ENCODE measurements at regions not wholly inside any gene's neighbourhood (a gene's known extent, or its start where the extent isn't known, plus 50 kb on each side); places are given as distances from the start of the nearest gene placed in this dataset.
"Not testable (repeated sequence)": the region's sequence is repeated elsewhere in the genome, so short reads cannot be mapped to it uniquely, and the experiment has no call there.

DNA sequence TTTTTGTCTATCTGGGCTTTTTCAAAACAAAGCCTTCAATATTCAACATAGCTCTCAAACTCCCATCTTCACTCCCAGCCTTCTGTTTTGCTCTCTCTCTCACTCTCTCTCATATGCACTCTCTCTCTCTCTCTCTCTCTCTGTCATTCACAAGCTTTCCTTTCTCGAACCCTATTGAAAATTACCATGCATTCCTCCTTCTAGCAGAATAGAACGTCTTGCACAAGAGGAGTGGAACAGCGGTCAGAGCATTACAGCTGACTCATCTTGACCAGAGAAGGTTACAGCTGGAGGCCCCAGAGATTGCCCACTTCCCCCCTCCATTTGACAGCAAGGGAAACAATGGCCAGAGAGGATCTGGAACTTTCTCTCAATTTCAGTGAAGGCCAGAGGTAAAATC lies 51.0 kb upstream of the LIFR start:
- in situ Hi-C loops (cut with HindIII; ENCODE audit: low pct_unique_long_range_greater_than_20kb, low sequenced_read_pairs), result no loop called here
- no peak for DNase-seq (ENCODE audit: low read depth in 1 of 2, low spot score in 1 of 2)
- no peak for TF ChIP-seq JUND (IDR thresholded peaks at IDR 0.05; ENCODE audit: low read depth)

DNA sequence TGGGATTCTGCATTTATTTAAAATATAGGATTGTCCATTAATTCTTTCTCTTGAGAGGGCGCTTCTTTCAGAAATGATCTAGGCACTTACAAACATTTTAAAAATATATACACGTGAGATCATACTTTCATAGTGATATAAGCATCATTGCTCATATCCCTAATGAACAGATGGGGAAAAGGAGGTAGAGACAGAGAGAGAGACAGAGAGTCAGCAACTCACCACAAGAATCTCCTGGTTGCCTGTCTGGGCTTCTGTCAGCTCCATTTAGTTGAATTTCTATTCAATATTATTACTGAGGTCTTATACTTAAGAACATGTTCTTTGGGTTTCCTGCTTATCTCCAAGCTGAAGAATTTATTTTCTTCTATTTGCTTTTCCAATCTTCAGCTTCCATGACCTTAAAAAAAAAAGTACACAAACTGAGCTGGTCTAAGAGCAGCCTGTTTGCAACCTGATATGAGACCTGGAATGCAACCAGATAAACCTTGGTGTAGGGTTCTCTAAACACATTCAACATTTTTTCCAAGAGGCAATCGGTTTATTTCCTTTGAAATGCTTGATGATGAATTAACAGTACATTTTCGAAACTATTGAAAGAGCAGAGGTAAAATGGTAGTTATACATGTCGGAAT lies 51.6 kb upstream of the LIFR start:
- no peak for TF ChIP-seq JUND (IDR thresholded peaks at IDR 0.05; ENCODE audit: low read depth)
- no peak for DNase-seq (ENCODE audit: low read depth in 1 of 2, low spot score in 1 of 2)
- in situ Hi-C loops (cut with HindIII; ENCODE audit: low pct_unique_long_range_greater_than_20kb, low sequenced_read_pairs), result no loop called here

DNA sequence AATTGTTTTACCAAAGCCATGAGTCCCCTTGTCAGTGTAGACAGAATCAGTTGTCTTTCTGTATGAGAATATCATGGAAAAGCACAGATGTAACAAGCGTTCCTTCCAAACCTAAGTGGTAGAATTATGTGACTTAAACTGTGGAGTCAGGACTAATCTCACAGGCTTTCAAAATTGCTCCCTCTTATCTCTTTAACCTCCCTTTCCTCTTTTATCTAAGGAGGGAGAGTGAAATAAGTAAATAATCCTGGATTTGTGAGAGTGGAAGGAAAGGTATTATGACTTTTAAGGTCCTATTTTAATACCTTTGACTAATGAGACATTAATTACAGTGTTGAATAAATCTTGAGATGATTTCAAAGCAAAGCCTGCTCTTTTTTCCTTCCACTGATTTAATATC lies 52.4 kb upstream of the LIFR start:
- DNase-seq (ENCODE audit: low read depth in 1 of 2, low spot score in 1 of 2), result no peak
- in situ Hi-C loops (cut with HindIII; ENCODE audit: low pct_unique_long_range_greater_than_20kb, low sequenced_read_pairs), result no loop called here
- no peak for TF ChIP-seq JUND (IDR thresholded peaks at IDR 0.05; ENCODE audit: low read depth)

DNA sequence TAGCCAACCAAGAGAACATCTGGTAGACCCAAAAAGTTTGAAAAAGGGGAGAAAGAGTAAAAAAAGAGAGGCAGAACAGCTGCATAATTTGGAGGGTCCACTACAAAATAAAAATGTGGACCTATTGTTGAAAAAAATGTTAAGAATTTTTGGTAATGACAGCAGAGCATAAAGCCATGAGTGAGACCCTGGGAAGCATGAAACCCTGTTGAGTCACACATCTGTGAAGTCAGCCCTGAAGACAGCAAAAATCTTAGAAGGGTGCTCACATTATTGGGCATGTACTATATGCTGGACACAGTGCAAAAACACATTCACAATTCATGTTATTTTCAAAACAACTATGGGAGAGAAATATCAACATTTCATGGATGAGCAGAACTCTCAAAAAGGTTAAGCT lies 56.4 kb upstream of the LIFR start:
- in situ Hi-C loops (cut with HindIII; ENCODE audit: low pct_unique_long_range_greater_than_20kb, low sequenced_read_pairs), result no loop called here
- TF ChIP-seq JUND (IDR thresholded peaks at IDR 0.05; ENCODE audit: low read depth), result no peak
- no peak for DNase-seq (ENCODE audit: low read depth in 1 of 2, low spot score in 1 of 2)

DNA sequence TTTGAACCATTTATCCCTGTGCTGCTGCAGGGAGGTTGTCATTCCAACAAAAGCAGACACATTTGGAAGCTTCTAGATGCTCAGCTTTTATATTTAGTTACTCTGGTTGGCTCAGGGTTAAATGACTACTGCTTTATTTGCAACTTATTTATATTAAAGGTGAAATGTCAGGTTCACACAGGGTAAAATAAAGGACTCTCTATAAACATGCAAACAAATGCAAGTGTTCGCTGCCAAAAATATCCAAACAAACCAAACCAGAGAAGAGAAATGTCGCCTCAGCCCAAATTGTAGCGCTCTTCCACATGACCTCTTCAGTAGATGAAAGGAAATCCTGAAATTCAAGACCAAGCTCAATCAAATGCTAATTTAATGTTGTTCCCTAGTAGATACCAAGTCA lies 57.0 kb upstream of the LIFR start:
- in situ Hi-C loops (cut with HindIII; ENCODE audit: low pct_unique_long_range_greater_than_20kb, low sequenced_read_pairs), result no loop called here
- no peak for TF ChIP-seq JUND (IDR thresholded peaks at IDR 0.05; ENCODE audit: low read depth)

DNA sequence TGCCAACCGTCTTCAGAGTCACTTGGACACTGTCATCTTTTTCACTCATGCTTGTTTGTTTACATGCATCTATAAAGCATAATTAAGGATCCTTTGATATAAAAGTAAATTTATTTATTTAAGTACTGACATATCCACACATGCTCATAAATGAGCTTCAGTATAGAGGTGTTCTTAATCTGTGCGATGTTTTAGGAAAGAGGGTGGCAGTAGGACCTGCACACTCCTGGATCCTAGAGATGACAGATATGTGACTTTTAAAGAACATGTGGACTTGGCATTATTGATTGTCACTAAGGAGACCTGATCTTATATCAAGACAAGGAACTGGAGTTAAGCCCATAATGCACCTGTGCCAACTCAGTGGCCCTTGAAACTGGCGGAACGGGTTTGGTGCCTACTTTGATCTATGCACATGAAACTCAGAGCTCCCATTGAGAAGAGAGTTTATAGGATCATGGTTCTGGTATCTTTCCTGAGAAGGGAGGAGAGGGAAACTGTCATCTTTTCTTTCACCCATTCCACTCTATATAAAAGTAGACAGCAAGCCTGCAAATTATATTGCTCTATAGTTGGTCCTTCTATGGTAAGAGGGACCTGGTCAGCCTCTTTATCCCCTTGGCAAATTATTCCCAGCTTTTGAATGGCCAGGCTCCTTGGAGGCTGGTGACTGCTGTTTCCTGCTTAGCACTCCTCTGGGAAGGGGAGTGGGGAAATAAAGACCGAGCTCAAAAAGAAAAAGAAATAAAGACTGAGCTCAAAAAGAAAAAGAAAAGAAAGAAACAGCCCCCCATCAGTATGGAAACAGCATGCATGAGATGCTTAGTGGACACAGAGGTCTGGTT lies 57.8 kb upstream of the LIFR start:
- in situ Hi-C loops (cut with HindIII; ENCODE audit: low pct_unique_long_range_greater_than_20kb, low sequenced_read_pairs), result no loop called here
- peak; percentile 19 to 91 for DNase-seq (ENCODE audit: low read depth in 1 of 2, low spot score in 1 of 2)
- TF ChIP-seq JUND (IDR thresholded peaks at IDR 0.05; ENCODE audit: low read depth), result peak; percentile 14; the same call in 1 of the 2 replicates

More for the DNA sequence above, 57.0 kb upstream of the LIFR start:
- peak in 1 of 2 experiments; percentile 28 for DNase-seq (ENCODE audit: low read depth in 1 of 2, low spot score in 1 of 2)

DNA sequence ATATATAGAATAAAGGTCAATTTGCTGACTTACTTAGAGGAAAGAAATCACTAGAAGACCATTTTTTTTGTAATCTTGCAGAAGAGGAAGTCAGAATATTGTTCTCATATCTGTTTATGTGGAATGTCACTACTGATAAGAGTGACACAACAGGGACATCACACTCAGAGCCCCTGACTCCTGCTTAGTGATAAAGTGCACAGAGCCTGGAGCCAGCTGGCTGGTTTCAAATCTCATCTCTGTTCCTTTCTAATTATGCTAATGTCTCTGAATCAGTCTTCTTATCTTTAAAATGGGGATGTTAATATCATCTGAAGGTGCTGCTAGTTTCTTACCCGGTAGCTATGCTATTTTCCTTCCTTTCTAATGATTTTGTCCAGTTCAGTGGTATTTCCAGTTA lies 58.6 kb upstream of the LIFR start:
- no peak for TF ChIP-seq JUND (IDR thresholded peaks at IDR 0.05; ENCODE audit: low read depth)
- in situ Hi-C loops (cut with HindIII; ENCODE audit: low pct_unique_long_range_greater_than_20kb, low sequenced_read_pairs), result no loop called here

DNA sequence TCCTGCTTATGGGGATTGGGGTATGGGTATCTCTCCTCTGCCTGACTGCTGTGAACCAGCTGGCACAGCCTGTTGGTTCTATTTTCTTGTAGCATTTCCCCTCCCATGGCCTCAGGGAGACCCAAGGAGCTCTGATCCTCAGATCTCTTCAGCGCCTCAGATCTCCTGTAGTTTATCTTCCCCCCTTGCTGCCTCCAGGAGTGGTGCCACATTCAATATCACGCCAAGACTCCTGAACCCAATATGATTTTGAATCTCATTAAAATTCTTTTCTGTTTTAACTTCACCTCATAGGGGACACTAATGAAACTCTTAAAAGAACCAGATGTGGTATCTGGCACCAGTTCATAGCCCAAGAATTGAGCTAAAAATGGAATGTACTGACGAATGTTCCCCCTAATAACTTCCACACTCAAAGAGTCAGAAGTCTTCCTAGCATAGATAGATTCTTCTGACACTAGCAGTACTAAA lies 59.6 kb upstream of the LIFR start:
- no peak for TF ChIP-seq JUND (IDR thresholded peaks at IDR 0.05; ENCODE audit: low read depth)
- in situ Hi-C loops (cut with HindIII; ENCODE audit: low pct_unique_long_range_greater_than_20kb, low sequenced_read_pairs), result no loop called here
- no peak for DNase-seq (ENCODE audit: low read depth in 1 of 2, low spot score in 1 of 2)

More for the DNA sequence above, 58.6 kb upstream of the LIFR start:
- DNase-seq (ENCODE audit: low read depth in 1 of 2, low spot score in 1 of 2), result no peak

DNA sequence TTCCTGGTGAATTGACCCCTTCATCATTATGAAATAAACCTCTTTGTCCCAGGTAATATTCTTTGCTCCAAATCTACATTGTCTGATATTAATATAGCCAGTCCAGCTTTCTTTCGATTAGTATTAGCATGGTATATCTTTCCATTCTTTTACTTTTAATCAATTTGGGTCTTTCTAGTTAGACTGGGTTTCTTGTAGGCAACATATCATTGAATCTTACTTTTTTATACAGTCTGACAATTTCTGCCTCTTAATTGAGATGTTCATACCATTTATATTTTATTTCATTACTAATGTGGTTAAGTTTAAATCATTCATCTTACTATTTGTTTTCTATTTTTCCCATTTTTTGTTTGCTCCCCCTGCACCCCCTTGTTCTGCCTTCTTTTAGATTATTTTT lies 61.7 kb upstream of the LIFR start:
- no peak for TF ChIP-seq JUND (IDR thresholded peaks at IDR 0.05; ENCODE audit: low read depth)
- DNase-seq (ENCODE audit: low read depth in 1 of 2, low spot score in 1 of 2), result no peak
- in situ Hi-C loops (cut with HindIII; ENCODE audit: low pct_unique_long_range_greater_than_20kb, low sequenced_read_pairs), result no loop called here

DNA sequence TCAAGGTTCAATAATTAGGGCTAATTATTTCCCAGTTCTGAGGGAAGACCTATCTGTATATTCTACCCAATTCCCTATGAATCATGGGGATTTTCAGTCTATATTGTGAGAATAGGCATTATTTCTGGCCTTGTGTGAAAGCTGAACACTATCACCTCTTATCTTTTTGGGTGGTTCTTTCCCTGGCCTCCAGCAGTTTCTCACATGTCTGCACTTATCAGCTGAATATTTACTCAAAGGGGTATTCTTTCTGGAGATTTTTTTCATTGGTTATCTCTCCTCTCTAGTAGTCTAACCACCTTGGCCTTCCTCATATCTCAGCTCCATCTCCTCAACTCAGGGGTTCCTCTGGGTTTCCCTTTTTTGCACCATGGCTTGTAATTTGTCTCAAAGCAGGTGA lies 64.9 kb upstream of the LIFR start:
- no peak for TF ChIP-seq JUND (IDR thresholded peaks at IDR 0.05; ENCODE audit: low read depth)
- in situ Hi-C loops (cut with HindIII; ENCODE audit: low pct_unique_long_range_greater_than_20kb, low sequenced_read_pairs), result no loop called here
- no peak for DNase-seq (ENCODE audit: low read depth in 1 of 2, low spot score in 1 of 2)

DNA sequence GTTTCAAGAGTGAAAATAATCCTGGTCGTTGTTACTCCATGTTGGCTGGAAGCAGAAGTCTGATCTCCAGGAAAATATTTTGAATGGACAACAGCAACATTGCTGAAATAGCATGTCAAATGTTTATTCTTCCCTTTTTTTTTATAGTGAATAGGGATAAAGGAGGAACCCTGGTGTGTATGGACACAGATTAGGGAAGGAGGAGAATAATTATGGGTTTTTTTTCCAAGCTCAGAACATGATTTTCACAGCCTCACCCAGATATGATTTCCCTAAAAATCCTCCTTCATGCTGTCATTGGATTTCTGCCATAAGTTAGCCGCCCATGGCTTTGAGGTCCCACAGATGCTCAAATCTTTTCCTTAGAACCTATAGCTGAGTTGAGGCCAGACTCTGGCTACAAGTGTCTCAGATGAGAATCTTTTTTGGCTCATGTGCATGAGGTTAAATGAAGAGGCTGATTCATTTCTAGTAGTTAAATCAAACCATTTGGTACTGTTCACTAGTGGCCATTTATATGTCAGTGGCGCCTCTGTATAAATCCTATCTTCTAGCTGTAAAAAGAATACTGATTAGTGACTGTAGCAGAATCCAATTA lies 65.5 kb upstream of the LIFR start:
- in situ Hi-C loops (cut with HindIII; ENCODE audit: low pct_unique_long_range_greater_than_20kb, low sequenced_read_pairs), result no loop called here
- TF ChIP-seq JUND (IDR thresholded peaks at IDR 0.05; ENCODE audit: low read depth), result no peak

DNA sequence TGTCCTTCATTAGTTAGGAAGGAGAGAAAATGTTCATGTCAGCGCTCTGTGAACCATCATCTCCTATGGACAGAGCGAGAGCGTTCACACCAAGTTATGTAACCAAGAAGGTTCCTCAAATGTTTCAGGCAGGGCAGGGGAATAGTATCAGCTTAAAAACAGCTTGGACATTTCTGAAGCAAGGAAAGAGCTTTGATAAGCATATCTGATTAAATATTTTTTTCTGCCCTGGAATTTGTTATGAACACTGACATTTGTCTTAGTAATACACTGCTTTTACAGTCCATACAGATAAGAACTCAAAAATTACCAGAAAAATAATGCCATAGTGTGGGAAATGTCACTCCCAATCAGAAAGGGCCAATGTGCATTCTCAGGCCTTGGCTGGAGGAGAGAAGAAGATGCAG lies 66.3 kb upstream of the LIFR start:
- no peak for DNase-seq (ENCODE audit: low read depth in 1 of 2, low spot score in 1 of 2)
- TF ChIP-seq JUND (IDR thresholded peaks at IDR 0.05; ENCODE audit: low read depth), result no peak
- in situ Hi-C loops (cut with HindIII; ENCODE audit: low pct_unique_long_range_greater_than_20kb, low sequenced_read_pairs), result no loop called here

More for the DNA sequence above, 65.5 kb upstream of the LIFR start:
- no peak for DNase-seq (ENCODE audit: low read depth in 1 of 2, low spot score in 1 of 2)

DNA sequence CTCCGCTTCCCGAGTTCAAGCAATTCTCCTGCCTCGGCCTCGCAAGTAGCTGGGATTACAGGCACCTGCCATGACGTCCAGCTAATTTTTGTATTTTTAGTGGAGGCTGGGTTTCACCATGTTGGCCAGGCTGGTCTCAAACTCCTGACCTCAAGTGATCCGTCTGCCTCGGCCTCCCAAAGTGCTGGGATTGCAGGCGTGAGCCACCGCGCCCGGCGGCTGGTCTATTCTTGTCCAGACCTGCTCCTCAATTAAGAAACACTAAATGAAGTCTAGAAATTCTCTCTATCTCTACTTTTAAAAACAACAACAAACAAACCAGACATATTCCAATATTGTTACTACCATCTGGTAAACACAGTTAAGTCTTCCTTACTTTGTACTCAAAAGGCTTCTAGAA lies 68.1 kb upstream of the LIFR start:
- in situ Hi-C loops (cut with HindIII; ENCODE audit: low pct_unique_long_range_greater_than_20kb, low sequenced_read_pairs); DNase-seq (ENCODE audit: low read depth in 1 of 2, low spot score in 1 of 2): not testable (repeated sequence)

DNA sequence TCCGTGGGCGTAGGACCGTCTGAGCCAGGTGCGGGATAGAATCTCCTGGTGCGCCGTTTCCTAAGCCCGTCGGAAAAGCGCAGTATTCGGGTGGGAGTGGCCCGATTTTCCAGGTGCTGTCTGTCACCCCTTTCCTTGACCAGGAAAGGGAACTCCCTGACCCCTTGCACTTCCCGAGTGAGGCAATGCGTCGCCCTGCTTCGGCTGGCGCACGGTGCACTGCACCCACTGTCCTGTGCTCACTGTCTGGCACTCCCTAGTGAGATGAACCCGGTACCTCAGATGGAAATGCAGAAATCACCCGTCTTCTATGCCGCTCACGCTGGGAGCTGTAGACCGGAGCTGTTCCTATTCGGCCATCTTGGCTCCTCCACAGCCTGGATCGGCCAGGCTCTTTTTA lies 74.9 kb upstream of the LIFR start:
- in situ Hi-C loops (cut with HindIII; ENCODE audit: low pct_unique_long_range_greater_than_20kb, low sequenced_read_pairs); DNase-seq (ENCODE audit: low read depth in 1 of 2, low spot score in 1 of 2): not testable (repeated sequence)
